ENCODE measurements at regions not wholly inside any gene's neighbourhood (a gene's known extent, or its start where the extent isn't known, plus 50 kb on each side); places are given as distances from the start of the nearest gene placed in this dataset.

DNA sequence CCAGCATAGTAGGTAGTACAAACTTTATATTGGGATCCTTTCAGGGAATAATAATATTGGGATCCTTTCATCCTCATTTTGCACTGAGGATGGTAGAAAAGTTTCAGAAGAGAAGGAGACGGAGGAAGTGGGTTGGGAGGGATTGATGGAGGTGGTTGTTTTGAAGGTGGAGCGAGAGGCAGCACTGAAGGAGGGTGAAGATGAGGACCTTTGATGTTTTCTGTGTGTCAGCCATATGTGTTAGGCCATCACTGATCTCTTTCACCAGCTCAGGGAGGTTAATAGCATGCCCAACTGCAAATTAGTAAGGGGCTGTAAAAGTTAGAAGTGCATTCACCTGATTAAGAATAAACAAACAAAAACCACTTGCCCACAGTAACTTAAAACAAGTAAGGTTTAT is 275.5 kb upstream of the B3GAT1 start:
- TF ChIP-seq, protein P1, sequence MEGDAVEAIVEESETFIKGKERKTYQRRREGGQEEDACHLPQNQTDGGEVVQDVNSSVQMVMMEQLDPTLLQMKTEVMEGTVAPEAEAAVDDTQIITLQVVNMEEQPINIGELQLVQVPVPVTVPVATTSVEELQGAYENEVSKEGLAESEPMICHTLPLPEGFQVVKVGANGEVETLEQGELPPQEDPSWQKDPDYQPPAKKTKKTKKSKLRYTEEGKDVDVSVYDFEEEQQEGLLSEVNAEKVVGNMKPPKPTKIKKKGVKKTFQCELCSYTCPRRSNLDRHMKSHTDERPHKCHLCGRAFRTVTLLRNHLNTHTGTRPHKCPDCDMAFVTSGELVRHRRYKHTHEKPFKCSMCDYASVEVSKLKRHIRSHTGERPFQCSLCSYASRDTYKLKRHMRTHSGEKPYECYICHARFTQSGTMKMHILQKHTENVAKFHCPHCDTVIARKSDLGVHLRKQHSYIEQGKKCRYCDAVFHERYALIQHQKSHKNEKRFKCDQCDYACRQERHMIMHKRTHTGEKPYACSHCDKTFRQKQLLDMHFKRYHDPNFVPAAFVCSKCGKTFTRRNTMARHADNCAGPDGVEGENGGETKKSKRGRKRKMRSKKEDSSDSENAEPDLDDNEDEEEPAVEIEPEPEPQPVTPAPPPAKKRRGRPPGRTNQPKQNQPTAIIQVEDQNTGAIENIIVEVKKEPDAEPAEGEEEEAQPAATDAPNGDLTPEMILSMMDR (IDR thresholded peaks at IDR 0.05; ENCODE audit: low read depth, low read length): no peak
- TF ChIP-seq EZH2phosphoT487 (IDR thresholded peaks at IDR 0.05; ENCODE audit: low read depth): no peak
